Iris pigment epithelial cell (primary cell): ENCODE measurements at regions not wholly inside any gene's neighbourhood (a gene's known extent, or its start where the extent isn't known, plus 50 kb on each side); places are given as distances from the start of the nearest gene placed in this dataset.
A peak's percentile ranks its signal among the peaks of the same experiment; 100 is the strongest.
"Not testable (repeated sequence)": the region's sequence is repeated elsewhere in the genome, so short reads cannot be mapped to it uniquely, and the experiment has no call there.

ENCODE experiments used
- DNase-seq: peaks from one replicate; pipeline ENCODE4 v3.0.0-alpha.2; 2011; ENCODE audit warnings: low read depth

GRCh38 chr11:97871816-97872215 is 1148.9 kb upstream of the CNTN5 start:
- no peak for DNase-seq

GRCh38 chr11:97880209-97880608 is 1140.5 kb upstream of the CNTN5 start:
- no peak for DNase-seq

GRCh38 chr11:97883086-97883485 is 1137.7 kb upstream of the CNTN5 start:
- no peak for DNase-seq

GRCh38 chr11:97888641-97889040 is 1132.1 kb upstream of the CNTN5 start:
- no peak for DNase-seq

- no peak for DNase-seq
Observed at GRCh38 chr11:97890466-97890865, 1130.3 kb upstream of the CNTN5 start.

GRCh38 chr11:97893612-97894011 is 1127.1 kb upstream of the CNTN5 start:
- DNase-seq: no peak

- DNase-seq: no peak
Observed at GRCh38 chr11:97894978-97895377, 1125.8 kb upstream of the CNTN5 start.

GRCh38 chr11:97895572-97895971 is 1125.2 kb upstream of the CNTN5 start:
- DNase-seq: no peak

- no peak for DNase-seq
Observed at GRCh38 chr11:97902828-97903227, 1117.9 kb upstream of the CNTN5 start.

GRCh38 chr11:97905101-97905500 is 1115.6 kb upstream of the CNTN5 start:
- DNase-seq: no peak

- no peak for DNase-seq
Observed at GRCh38 chr11:97905671-97906070, 1115.1 kb upstream of the CNTN5 start.

- no peak for DNase-seq
Observed at GRCh38 chr11:97908354-97908753, 1112.4 kb upstream of the CNTN5 start.

GRCh38 chr11:97909614-97910399 is 1110.9 kb upstream of the CNTN5 start:
- DNase-seq: peak; percentile 57

GRCh38 chr11:97912629-97913028 is 1108.1 kb upstream of the CNTN5 start:
- DNase-seq: no peak

GRCh38 chr11:97922933-97923332 is 1097.8 kb upstream of the CNTN5 start:
- not testable (repeated sequence) for DNase-seq

- DNase-seq: no peak
Observed at GRCh38 chr11:97934572-97935208, 1086.1 kb upstream of the CNTN5 start.

GRCh38 chr11:97937501-97937900 is 1083.2 kb upstream of the CNTN5 start:
- DNase-seq: peak; percentile 27

GRCh38 chr11:97938789-97939188 is 1082.0 kb upstream of the CNTN5 start:
- DNase-seq: no peak

GRCh38 chr11:97943493-97943892 is 1077.3 kb upstream of the CNTN5 start:
- no peak for DNase-seq

GRCh38 chr11:97948793-97949192 is 1072.0 kb upstream of the CNTN5 start:
- no peak for DNase-seq

GRCh38 chr11:97955595-97955994 is 1065.2 kb upstream of the CNTN5 start:
- DNase-seq: no peak

GRCh38 chr11:97956904-97957303 is 1063.8 kb upstream of the CNTN5 start:
- DNase-seq: no peak

GRCh38 chr11:97961431-97961830 is 1059.3 kb upstream of the CNTN5 start:
- no peak for DNase-seq

- DNase-seq: no peak
Observed at GRCh38 chr11:97962758-97963157, 1058.0 kb upstream of the CNTN5 start.
